ENCODE measurements at regions not wholly inside any gene's neighbourhood (a gene's known extent, or its start where the extent isn't known, plus 50 kb on each side); places are given as distances from the start of the nearest gene placed in this dataset.

- TF ChIP-seq CTCF (IDR thresholded peaks at IDR 0.05) (no peak), POLR2AphosphoS5 (IDR thresholded peaks at IDR 0.05) (no peak), POLR2A (IDR thresholded peaks at IDR 0.05) (no peak)
Measured at GRCh38 chr5:77843570-77844372, 67.6 kb upstream of the TBCA start.

All from sigmoid colon (tissue), 4 donors.